ENCODE measurements at regions not wholly inside any gene's neighbourhood (a gene's known extent, or its start where the extent isn't known, plus 50 kb on each side); places are given as distances from the start of the nearest gene placed in this dataset.
"Not testable (repeated sequence)": the region's sequence is repeated elsewhere in the genome, so short reads cannot be mapped to it uniquely, and the experiment has no call there.

DNA sequence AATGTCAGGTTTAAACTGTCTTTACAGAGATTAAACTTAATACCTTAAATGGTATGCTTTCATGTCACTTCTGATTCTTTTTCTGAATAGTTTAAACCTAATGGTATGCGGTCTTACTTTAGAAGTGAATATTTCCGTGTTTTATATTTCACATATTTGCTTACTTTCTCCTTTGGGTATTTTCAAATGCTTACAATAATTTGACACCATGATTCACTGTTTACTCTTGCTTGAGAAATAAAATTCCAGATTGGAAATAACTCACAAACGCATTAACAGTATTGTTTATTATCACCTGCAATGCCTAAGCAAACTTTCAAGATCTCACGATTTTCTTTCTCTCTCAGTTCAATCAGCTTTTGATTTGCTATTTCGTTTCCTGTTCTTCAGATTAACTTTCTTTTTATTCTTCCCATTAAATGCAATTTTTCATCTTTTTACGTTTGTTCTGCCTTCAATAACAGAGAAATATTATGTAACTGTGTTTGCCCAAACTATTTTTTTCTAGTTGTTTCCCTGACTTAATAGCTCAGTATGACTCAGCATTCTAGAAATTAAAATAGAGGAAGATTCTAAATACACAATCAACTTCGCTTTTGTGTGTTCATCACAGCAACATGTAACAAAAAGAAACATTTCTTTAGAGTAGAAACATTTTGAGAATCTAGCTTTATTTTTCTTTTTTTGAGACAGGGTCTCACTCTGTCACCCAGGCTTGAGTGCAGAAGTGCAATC, 955.5 kb upstream of the PRKX start:
- no peak for DNase-seq

- DNase-seq: no peak
Measured at GRCh38 chrX:4663085-4663484, 949.6 kb upstream of the PRKX start.

GRCh38 chrX:4661771-4662170, 948.3 kb upstream of the PRKX start:
- no peak for DNase-seq

DNA sequence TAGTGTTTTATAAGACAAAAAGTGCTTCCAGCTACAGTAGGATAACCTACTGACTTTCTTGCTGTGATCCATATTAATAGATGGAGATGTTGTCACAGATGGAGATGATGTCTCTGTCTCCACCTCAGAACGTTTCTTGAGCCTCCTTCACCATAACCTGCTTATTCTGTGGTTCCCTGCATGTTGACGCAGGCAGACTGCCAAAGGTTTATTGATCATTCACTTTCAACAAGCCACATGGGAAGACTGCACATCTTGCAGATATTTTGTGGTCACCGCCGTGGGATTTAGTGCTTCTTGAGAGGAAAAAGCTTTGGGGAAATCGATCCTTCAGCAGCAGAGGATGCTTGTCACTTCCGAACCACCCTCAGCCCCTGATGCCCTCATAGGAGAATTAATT, 943.0 kb upstream of the PRKX start:
- no peak for DNase-seq

GRCh38 chrX:4655743-4656142, 942.3 kb upstream of the PRKX start:
- DNase-seq: no peak

- DNase-seq: no peak
Measured at GRCh38 chrX:4642114-4642513, 928.7 kb upstream of the PRKX start.

GRCh38 chrX:4638036-4638435, 924.6 kb upstream of the PRKX start:
- DNase-seq: no peak

DNA sequence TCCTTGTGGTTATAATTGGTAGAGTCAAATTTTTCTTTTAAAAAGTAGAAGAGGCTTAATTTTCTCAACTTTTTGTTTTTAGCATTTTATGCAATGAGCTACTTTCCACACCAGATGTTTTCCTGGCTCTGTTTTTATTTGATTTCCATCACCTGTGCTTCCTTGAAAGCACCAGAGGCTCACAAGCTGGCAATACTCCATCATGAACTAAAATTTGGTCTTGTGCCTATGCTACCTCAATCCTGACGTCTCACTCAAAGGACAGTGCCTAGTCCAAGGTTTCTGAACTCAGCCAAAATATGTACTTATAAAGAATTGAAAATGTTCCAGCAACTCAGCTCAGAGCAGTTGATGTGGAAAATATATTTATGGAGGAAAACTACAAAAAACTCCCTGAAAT, 914.0 kb upstream of the PRKX start:
- no peak for DNase-seq

DNA sequence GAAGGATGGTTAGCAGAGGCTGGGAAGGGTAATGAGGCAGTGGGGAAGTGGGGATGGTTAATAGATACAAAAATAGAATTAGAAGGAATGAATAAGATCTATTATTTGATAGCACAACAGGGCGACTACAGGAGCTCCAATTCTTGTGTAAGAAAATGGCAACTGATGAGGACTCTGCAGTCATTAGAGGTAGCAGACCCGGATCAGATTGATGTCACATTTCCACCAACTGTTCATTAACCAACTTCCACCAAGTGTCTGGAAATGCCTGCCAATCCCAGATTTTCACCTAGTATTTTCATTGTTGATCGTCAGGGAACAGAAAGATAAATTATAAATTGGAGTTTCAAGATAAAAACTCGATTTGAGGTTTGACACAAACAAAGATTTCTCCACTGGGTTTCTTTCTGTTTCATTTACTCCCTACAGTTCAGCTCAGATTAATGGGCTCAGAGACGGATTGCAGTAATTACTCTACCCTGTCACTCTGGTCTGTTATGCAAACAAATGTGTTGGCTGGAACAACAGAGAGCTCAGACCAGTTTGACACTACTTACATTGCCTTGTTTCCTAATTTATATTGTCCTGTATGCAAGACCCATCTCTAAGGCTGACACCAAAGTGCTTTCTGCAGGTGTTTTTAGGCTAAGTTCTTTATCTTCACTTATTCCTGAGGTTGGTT, 909.2 kb upstream of the PRKX start:
- DNase-seq: no peak

DNA sequence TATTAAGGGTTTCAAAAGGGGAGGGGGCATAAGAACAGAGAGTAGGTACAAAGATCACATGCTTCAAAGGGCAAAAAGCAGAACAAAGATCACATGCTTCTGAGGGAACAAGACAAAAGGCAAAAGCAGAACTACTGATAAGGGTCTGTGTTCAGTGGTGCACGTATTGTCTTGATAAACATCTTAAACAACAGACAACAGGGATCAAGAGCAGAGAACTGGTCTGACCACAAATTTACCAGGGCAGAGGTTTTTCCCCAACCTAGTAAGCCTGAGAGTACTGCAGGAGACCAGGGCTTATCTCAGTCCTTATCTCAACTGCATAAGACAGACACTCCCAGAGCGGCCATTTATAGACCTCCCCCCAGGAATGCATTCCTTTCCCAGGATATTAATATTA, 900.2 kb upstream of the PRKX start:
- not testable (repeated sequence) for DNase-seq

DNA sequence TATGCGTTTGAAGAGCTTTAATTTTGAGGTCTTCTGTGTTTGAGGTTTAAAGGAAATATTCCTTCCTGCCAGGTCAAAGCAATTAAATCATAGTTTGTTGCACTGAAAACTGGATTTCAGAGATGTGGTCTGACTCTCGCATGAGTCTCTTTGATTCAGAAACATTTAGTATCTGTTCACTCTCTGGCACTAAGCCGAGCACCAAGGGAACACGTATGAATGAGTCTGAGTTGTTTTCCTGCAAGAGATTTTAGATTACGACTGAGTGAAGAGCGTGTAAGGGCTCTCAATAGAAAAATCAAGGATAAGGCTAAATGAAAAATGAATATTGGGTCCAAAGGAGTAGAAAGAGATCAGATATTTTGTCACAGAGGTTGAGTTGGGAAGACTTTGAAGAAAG, 875.4 kb upstream of the PRKX start:
- no peak for DNase-seq

- DNase-seq: no peak
Measured at GRCh38 chrX:4588466-4588865, 875.0 kb upstream of the PRKX start.

DNA sequence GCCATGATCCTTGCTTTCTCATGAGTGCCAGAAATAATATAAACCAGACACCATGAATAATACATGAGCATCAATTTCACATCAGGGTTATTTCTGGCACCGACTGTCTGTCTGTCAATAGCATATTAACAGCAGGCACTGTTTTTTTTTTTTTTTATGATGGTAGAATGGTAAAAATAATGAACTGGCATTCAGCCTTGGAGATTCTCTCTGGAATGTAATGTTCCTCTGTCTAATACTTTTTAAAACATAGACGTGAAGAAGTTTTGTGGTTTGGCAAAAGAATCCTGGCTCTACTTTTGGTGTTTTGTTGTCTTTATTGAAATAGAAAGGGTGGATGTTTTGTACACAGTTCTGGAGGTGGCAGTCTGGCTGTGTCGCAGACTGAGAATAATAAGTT, 874.6 kb upstream of the PRKX start:
- DNase-seq: no peak

- DNase-seq: no peak
Measured at GRCh38 chrX:4579999-4580398, 866.5 kb upstream of the PRKX start.

DNA sequence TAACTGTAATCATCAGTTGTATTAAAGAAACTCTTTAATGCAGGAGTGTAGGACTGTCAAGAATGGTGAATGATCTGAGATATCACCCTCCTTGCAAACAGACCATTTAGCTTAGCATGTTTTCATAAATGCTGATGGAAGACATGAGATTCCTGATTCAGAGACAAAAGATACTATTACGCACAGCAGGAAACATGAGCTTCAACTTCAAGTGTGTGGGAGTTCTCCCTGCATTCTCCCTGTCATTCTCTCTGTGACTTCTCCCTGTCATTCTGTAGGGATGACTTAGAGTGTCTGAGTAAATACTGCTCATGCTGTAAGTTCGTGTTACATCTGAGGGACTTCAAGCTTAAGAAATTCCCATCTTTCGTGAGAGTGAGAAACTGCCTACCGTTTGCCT, 866.0 kb upstream of the PRKX start:
- no peak for DNase-seq

GRCh38 chrX:4572691-4573090, 859.2 kb upstream of the PRKX start:
- no peak for DNase-seq

- no peak for DNase-seq
Measured at GRCh38 chrX:4570151-4570550, 856.7 kb upstream of the PRKX start.

DNA sequence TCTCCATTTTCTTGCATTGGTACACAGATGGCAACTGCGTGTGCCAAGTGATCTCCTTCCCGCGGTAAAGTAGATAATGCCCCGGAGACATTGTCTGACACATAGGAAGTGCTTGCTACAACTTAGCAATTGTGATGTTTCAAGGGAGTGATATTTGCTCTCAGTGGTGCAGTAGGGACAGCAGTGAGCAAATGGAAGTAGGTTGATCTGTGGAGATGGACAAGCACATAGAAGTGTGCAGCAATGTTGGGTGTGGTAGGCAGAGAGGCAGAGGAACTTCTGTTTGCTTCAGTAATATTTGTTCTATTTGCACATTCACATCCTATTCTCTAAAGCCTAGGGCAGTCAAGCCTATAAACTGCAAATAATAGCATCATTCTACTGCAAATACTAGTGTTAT, 846.7 kb upstream of the PRKX start:
- no peak for DNase-seq

DNA sequence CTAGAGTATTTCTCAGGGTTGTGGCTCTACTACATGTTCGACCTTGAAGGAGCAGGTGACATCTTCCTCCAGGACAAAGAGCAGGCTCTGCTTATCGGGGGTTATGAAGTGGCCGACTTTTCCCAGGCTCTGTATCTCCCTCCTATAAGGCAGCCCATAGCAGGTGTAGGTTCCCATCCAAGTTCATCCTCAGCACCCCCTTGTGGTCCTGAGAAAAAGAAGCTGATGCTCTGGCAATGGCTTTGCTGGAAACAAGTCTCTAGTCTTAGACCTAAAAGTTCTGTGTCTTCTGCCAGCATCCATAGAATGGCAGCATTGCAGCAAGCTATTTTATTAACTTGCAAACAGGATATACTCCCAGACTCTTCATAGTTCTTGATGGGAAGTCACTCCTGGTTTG, 836.6 kb upstream of the PRKX start:
- no peak for DNase-seq

GRCh38 chrX:4547213-4547836, 833.9 kb upstream of the PRKX start:
- no peak for DNase-seq

- not testable (repeated sequence) for DNase-seq
Measured at GRCh38 chrX:4546178-4546577, 832.7 kb upstream of the PRKX start.

DNA sequence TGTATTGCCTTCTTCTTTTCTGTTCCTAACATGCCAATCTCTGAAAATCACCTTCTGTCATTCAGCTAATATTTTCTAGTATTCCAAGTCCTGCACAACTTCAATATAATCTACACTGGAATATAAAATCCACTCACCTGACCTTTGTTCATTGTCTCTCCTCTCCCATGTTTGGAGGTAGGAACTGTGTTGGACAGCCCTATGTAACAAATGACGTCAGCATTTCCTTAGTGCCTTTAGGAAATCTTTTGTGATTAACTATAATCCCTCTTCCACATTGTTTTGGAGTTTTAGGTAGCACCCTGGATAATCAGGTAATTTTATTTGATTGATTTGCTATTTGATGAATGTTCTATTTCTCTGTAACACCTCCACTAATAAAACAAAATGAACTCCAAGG, 814.8 kb upstream of the PRKX start:
- no peak for DNase-seq

- DNase-seq: no peak
Measured at GRCh38 chrX:4485912-4486311, 772.5 kb upstream of the PRKX start.

DNA sequence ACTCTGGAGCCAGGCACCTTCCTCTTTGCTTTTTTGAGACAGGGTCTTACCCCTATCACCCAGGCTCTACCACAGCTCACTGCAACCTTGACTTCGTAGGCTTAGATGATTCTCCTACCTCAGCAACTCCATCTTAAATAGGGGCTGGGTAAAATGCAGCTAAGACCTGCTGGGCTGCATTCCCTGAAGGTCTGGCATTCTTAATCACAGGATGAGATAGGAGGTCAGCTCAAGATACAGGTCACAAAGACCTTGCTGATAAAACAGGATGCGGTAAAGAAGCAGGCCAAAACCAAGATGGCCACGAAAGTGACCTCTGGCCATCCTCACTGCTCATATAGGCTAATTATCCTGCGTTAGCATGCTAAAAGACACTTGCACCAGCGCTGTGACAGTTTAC, 770.8 kb upstream of the PRKX start:
- no peak for DNase-seq

DNA sequence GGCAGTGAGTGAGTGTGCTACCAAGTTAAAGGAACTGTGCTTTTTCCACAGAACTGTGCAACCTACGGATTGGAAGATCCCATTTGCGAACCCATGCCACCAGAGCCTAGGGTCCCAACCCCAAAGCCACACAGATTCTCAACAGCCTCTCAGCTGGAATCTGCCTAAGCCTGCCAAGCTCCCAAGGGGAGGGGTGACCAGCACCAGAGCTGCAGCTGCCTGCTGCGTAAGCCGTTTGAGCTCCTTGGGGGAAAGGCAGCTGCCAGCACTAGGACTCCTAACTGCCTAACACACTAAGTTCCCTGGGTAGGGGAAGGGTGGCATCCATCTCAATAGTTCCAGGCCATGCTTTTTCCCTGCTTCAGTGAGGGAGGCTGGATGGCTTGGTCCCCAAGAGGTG, 738.1 kb upstream of the PRKX start:
- no peak for DNase-seq
